ENCODE measurements at regions not wholly inside any gene's neighbourhood (a gene's known extent, or its start where the extent isn't known, plus 50 kb on each side); places are given as distances from the start of the nearest gene placed in this dataset.

DNA sequence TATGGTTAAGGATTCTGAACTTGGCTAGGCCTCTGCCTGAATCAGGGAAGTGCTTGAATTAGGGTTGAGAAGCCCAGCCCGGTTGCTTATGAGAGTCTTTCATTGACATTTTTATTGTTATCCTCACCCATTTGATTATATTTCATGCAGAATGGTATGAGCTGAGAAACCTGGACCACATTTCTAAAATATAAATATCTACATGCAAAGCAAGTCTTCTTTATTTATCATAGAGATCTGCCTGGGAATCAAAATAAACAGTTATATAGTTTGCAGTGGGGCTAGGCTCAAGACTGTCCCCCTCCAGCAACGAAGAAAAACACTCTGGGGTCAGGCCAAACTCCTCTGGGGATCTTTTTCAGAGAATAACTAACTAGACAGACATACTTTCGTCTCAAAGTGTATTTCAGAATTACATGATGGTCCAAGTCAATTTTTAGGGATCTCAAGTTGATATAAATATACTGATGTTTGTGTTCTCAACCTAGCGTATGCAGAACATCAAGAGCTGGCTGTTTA lies 675.4 kb upstream of the NR2F2 start:
- DNase-seq, result no peak

DNA sequence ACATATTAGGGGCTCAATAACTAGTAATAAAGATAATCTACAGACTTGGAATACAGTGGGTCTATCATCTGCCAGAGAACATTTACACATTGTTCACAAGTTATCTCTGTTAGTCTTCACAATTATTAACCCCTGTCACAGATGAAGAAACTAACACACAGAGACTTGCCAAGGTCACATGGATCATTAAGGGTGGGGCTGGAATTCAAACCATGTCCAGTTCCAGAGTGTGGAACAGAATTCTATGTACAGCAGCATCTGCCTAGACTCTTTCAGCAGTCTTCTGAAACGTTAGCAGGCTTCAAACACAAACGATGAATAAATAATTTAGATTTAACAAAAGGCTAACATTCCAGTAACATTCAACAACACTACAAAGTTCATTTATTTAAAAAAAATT lies 673.9 kb upstream of the NR2F2 start:
- no peak for DNase-seq
- in situ Hi-C loops (cut with HindIII; ENCODE audit: low pct_ligation_motif_present, low pct_unique_long_range_greater_than_20kb, low sequenced_read_pairs), result no loop called here

More for the DNA sequence above, 675.4 kb upstream of the NR2F2 start:
- in situ Hi-C loops (cut with HindIII; ENCODE audit: low pct_ligation_motif_present, low pct_unique_long_range_greater_than_20kb, low sequenced_read_pairs), result no loop called here

DNA sequence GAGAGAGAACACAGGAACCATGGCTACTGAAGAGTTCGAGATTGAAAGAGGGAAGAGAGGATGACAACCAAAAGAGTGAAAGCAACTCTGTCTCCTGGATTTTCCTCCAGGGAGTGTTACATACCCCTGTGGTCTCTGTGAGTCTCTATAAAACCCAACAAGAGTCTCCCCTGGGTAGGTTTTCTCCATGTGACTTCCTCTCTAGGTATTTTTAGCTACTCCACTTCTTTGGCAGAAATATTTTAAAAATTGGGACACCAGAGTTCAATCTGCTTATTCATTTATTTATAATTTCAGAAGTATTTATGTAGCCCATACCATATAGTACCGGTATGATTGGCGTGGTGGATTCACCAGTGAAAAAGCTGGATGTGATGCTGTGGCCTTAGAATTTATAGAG lies 671.7 kb upstream of the NR2F2 start:
- in situ Hi-C loops (cut with HindIII; ENCODE audit: low pct_ligation_motif_present, low pct_unique_long_range_greater_than_20kb, low sequenced_read_pairs), result no loop called here

DNA sequence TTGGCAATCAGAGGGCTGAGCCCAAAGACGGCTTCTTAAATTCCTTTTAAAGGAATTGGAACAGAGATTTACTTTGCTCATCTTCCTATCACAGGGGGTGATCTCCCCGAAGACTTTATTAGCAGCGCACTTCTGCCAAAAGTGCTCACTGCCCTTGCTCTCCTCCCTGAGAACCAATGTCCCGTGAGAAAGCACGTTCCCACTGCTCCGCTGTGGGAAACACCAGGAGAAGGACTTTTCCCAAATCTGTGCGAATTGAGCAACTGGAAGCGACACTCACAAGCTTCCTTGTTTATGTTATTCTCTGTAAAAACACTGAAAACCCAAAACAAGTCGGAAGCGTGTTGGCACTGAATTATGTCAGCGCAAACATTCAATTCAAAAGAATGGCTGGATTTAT lies 670.8 kb upstream of the NR2F2 start:
- in situ Hi-C loops (cut with HindIII; ENCODE audit: low pct_ligation_motif_present, low pct_unique_long_range_greater_than_20kb, low sequenced_read_pairs), result no loop called here
- DNase-seq, result no peak

More for the DNA sequence above, 671.7 kb upstream of the NR2F2 start:
- no peak for DNase-seq

DNA sequence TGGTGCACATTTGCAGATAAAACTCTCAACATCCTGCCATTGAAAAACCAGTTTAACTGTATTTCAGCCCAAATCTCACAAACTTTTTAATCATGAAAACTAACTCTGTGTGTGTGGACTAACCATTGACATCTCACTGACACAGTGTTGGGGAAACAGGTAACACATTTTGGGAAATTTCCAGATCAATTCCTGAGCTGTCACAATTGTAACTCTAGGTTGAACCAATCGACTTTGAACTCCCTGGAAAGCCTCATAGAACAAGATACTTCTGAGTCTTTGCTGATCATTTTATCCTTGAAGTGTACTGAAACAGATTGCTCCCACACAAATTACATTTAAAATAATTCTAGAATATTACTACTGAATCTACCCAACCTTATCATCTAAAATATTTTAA lies 667.9 kb upstream of the NR2F2 start:
- DNase-seq, result no peak
- in situ Hi-C loops (cut with HindIII; ENCODE audit: low pct_ligation_motif_present, low pct_unique_long_range_greater_than_20kb, low sequenced_read_pairs), result no loop called here

DNA sequence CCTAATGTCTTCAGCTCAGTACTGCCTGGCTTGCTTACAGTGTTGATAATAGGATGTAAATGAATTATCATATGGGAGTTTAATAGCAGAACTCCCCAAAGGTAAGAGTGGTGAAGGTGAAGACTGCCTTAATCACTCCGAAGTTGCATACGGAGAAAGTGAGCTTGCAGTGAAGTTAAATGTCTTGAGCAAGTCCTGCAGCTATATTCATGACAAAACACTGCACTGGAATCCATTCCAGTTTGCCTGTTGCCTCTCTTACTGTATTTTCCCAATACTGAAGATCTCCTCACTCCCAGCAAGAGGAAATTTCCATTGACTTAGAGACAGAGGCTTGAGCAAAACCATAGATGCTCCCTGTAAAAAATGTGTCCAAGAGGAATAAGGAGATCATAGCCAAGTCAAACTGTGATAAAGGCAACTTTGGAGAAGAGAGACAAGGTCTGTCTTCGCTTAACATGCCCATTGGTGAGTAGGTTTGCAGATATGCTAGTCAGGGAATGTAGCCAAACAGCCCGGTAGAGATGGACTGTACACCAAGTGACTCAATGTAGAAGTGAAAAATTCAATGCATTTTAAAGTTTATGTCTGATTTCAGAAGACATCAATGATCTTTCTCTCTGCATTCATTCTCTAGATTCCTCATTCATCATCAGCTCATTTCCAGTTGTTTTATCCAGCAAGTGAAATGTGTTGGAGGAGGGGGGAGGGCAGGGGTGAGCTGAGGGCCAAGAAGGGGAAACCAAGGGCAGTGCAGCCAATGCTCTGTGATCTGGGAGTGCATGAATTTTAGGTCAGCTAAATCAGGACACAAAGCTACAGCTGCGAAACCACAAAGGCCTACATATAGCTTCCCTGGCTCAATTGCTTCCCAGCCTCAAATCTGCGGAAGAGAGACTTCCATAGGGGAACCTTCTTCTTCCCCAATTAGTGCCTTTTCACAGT lies 667.1 kb upstream of the NR2F2 start:
- in situ Hi-C loops (cut with HindIII; ENCODE audit: low pct_ligation_motif_present, low pct_unique_long_range_greater_than_20kb, low sequenced_read_pairs), result no loop called here
- DNase-seq, result no peak

DNA sequence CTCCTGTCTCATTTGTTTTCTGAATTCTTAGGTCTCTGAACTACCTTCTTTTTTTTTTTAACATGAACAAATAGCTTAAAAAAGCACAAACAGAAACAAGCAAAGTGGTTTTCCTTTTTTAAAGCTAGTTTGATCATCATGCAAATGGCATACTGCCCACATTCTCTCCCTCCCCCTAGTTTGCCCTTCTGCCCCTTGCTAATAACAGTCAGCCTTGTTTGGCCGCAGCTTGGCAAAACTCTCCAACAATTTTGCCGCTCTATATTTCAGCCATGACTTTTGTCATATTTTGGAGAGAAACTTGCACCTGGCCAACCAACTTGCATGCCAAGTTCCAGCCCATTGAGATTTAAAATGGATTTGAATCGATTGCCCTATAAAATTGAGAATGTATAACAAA lies 666.0 kb upstream of the NR2F2 start:
- in situ Hi-C loops (cut with HindIII; ENCODE audit: low pct_ligation_motif_present, low pct_unique_long_range_greater_than_20kb, low sequenced_read_pairs), result no loop called here
- no peak for DNase-seq

DNA sequence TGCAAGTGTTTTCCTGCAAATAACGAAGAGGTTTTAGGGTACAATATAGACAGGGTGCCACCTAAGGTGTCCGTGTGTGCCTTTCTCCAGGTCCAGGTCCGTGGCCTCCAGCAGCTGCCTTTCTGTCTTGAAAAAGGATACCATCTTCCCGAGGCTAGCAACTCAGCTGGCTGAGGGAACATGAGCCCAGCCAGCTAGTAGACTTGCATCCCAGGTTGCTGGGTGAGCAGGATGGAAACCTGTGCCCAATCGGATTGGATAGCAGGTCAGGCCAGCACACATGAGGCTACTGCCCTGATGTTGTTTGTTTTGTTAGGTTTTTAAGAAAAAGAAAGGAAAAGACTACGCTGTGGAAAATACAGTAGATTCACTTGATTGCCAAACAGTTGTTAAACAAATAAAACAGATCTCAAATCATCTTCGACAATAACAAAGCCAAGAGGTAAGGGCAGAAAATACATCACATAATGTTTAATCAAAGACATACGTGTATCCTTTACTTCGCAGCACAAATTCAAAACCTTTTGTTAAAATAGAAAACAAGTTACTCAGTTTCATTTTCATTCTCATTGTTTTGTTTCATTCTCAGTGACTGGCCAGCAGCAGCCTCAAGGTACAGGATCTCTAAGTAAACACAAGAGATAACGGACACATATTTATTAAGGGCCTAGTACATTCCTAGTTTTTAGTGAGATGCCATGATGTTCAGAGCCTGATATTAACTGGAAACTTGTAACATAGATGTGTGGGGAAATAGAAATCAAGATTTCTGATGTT lies 661.2 kb upstream of the NR2F2 start:
- in situ Hi-C loops (cut with HindIII; ENCODE audit: low pct_ligation_motif_present, low pct_unique_long_range_greater_than_20kb, low sequenced_read_pairs), result no loop called here
- DNase-seq, result no peak

DNA sequence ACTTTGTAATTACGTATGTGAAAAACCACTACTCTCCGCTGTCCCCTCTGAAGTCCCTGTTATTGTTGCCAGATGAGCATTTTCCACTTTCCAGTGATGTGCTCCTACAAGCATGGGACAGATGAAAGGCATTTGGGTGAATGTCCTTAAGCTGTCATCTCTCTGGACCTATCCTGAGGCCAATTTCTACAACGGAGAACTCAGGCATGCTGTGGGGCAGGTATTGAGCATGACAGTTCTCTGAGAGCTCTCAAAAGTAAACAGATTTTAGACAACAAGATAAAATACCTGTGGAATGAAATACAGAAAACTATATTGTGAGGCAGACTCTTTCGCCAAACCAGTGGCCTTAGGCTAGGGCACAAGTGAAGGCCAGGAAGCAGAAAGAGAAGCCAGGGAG lies 656.5 kb upstream of the NR2F2 start:
- no peak for DNase-seq
- in situ Hi-C loops (cut with HindIII; ENCODE audit: low pct_ligation_motif_present, low pct_unique_long_range_greater_than_20kb, low sequenced_read_pairs), result no loop called here

DNA sequence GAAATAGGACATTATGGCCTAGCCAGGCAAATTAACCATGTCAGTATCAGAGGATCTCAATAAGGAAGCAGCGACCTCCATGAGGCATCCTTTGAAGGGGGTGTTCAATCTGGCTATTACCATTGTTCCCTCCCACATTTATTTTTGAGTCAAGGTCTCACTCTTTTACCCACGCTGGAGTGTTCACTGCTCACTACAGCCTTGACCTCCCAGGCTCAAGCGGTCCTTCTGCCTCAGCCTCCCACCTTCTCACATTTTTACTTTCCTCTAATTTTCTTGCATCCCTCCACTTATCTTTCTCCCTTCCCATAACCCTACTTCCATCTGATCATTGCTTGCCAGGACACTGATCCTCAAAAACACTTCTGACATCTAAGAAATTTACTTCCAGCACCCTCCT lies 654.0 kb upstream of the NR2F2 start:
- DNase-seq, result no peak
- in situ Hi-C loops (cut with HindIII; ENCODE audit: low pct_ligation_motif_present, low pct_unique_long_range_greater_than_20kb, low sequenced_read_pairs), result no loop called here

DNA sequence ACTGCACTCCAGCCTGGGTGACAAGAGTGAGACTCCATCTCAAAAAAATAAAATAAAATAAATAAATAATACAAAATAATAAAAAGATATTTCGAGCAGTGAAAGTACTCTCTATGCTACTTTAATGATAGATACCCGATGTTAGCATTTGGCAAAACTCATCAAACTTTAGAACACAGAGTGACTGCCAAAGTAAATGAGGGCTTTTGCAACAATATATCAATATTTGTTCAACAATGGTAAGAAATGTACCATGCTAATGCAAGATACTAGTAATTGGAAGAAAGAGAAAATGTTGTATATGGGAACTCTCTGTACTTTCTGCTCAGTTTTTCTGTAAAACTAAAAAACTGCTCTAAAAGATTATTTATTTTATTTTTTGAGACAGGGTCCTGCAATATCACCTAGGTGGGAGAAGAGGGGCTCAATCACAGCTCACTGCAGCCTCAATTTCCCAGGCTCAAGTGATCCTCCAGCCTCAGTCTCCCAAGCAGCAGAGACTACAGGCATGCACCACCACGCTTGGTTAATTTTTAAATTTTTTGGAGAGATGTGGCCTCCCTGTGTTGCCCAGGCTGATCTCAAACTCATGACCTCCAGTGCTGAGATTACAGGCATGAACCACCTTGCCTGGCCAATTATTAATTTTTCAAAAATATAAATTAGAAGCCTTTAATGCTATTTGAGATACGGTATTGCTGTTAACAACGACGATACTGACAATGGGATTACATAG lies 650.5 kb upstream of the NR2F2 start:
- in situ Hi-C loops (cut with HindIII; ENCODE audit: low pct_ligation_motif_present, low pct_unique_long_range_greater_than_20kb, low sequenced_read_pairs), result no loop called here
- no peak for DNase-seq

DNA sequence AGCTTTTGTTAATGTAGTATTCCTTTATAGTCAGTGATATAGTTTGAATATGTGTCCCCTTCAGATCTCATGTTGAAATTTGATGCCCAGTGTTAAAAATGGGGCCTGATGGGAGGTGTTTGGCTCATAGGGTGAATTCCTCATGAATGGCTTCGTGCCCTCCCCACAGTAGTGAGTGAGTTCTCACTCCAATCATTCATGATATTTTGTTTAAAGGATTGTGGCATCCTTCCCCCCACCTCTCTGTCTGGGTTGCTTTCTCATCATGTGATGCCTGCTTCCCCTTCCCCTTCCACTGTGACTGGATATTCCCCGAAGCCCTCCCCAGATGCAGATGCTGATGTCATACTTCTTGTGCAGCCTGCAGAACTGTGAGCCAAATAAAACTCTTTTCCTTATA lies 649.8 kb upstream of the NR2F2 start:
- in situ Hi-C loops (cut with HindIII; ENCODE audit: low pct_ligation_motif_present, low pct_unique_long_range_greater_than_20kb, low sequenced_read_pairs), result no loop called here
- no peak for DNase-seq

DNA sequence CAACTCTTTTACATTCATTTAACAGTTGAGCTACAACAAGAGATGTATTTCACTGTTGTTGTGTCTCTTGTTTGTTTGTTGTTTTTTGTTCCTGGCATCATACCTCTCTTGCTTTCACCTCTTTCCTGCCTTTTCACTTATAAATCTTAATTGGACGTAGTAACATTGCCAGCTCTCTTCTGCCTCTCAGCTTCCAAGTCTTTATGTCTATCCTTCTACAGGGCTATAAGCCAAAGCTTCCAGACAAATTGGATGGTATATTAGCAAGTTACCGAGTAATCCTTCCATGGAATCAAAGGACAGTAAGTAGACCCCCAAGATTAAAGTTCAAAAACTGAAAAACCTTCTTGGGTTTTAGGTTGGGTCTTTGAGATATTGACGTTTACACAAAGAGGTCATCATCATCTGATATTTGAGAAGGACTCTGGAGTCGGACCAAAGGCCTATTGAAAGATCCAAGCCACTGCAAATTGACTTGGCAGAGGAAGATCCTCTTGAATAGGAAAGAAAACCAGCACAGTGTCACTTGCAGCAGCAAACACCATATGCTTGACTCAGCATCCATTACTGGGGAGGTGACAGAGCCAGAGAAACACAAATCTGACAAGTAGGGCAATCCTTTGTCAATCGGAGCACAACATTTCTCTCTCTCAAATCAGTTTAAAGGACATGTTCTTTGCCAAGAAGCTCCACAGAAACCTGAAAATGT lies 648.5 kb upstream of the NR2F2 start:
- in situ Hi-C loops (cut with HindIII; ENCODE audit: low pct_ligation_motif_present, low pct_unique_long_range_greater_than_20kb, low sequenced_read_pairs), result no loop called here
- no peak for DNase-seq

DNA sequence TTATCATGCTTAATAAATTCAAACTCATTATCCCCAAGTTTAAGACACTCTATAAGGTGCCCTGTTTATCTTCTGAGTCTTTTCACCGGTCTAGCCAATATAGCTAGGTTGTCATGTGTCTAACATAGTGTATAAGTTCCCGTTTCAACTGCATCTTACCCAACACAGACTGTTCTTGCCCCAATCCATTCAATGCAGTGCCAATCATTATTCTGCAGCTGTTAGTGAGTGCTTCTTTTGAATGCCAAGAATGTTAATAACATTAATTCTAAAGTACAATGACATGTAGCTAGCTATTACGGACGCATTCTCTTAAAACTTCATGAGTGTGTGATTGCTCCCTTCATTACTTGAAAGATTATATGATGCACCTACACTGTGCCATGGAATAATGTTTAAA lies 646.4 kb upstream of the NR2F2 start:
- in situ Hi-C loops (cut with HindIII; ENCODE audit: low pct_ligation_motif_present, low pct_unique_long_range_greater_than_20kb, low sequenced_read_pairs), result no loop called here
- DNase-seq, result no peak

DNA sequence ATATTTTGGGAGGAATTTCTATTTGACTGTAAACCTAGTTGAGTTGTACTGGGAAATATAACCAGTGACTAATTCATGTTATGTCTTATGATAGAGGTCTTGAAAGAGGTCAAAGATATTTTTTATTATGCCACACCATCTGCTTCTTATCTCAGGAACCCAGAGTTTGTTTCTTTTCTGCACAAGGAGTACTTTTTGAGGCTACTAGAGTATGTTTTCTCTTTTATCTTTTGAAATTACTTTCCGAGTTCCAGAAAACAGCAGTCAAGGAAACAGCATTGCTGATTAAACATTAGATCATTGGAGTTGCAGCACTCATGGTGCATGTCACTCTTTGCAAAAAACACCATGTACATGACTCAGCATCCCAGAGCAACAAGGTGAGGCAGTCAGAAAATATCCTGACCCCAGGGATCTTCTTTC lies 645.8 kb upstream of the NR2F2 start:
- in situ Hi-C loops (cut with HindIII; ENCODE audit: low pct_ligation_motif_present, low pct_unique_long_range_greater_than_20kb, low sequenced_read_pairs), result no loop called here
- peak; percentile 71 for DNase-seq

DNA sequence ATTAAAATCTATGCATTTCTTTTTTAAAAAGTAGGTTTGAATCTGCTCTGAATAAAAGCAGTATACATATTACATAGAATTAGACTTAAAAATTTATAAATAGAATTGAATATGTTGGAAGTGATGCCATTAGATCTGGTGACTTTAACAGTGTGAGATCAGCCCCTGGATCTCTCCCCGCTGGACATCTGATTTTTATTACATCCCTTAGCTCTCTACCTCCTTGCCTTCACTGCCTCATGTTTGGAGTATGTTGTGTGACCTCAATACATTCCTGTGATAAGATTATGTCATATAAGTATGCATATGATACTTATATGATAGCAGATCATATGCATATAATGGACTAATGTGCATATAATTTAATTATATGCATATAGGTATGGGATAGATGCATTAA lies 643.4 kb upstream of the NR2F2 start:
- in situ Hi-C loops (cut with HindIII; ENCODE audit: low pct_ligation_motif_present, low pct_unique_long_range_greater_than_20kb, low sequenced_read_pairs), result no loop called here
- no peak for DNase-seq

DNA sequence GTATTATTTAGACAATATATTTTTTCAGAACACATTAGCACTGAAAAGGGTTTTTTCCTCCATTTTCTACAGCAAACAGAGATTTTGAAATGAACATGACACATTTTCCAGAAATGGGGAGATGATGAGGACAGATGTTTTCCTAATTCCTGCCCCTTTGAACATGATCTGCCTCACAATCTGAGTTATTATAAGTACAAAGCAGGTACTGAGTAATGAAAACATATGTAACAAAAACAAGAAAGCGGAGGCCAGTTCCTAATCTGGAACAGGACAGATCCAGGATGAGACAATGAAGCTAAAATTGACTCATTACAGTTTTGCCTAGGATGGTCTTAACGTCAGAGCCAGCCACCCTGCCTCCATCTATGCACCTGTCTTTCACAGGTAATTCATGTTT lies 642.8 kb upstream of the NR2F2 start:
- in situ Hi-C loops (cut with HindIII; ENCODE audit: low pct_ligation_motif_present, low pct_unique_long_range_greater_than_20kb, low sequenced_read_pairs), result no loop called here
- DNase-seq, result no peak

DNA sequence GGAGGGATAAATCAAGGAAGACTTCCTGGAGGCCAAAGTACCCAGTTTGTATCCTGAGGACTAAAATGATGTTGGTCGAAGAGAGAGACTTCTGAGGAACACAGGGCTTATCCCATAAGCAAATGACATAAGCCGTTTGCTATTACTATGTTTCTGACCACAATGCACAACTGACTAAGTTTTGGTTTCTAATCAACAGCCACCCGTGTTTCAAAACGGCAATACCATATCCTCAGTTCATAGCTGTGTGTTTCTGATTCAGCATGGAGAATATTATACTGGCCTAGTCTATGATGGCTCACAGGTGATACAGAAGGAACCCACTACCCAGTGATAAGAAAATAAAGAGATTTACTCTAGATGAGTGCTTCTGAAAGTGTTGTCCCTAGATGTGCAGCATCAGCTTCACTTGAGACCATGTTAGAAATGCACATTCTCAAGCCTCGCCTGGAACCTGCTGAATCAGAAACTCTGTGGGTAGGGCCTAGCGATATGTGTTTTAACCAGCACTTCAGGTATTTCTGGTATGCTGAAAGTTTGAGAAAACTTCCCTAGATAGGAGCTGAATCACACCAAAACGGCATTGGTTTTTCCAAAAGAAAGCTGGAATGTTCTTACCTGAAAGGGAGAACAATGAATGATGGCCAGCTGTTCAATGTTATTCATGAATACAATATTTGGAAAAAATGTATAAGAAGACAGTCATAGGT lies 639.7 kb upstream of the NR2F2 start:
- in situ Hi-C loops (cut with HindIII; ENCODE audit: low pct_ligation_motif_present, low pct_unique_long_range_greater_than_20kb, low sequenced_read_pairs), result no loop called here

More for the DNA sequence above, 639.7 kb upstream of the NR2F2 start:
- DNase-seq, result no peak

All from ACHN (cell line).